Stimulated activated CD4-positive, alpha-beta T cell treated with anti-CD3 and anti-CD28 coated beads, Interleukin-15, amount 100 ng/mL, for 48 hours (primary cell): ENCODE measurements at regions not wholly inside any gene's neighbourhood (a gene's known extent, or its start where the extent isn't known, plus 50 kb on each side); places are given as distances from the start of the nearest gene placed in this dataset.

Experiments used
- DNase-seq, 2 donors: peaks; one replicate each; pipeline ENCODE4 v3.0.0-alpha.2; 2020; ENCODE audit warnings: low read depth in 2 of 2

DNA sequence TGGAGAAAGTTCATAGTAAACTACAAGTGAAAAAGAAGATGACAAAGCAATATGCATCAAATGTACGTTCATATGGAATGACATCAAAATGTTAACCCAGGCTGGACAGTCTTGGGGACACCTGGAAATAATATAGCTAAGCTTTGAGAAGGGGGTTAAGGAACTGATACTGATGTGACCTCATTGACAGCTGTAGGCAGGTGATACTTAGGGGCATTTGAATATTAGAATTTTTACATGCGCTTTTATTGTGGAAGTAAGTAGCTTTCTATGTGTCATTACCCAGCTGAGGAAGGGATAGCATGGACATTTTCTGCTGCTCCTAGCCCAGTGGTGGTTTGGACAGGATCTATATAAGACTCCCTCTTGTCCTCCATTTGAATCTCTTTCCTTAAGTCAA lies 299.7 kb downstream of the CWC27 start:
- no peak for DNase-seq

GRCh38 chr5:65070026-65070425 lies 301.3 kb downstream of the CWC27 start:
- DNase-seq, result no peak

- DNase-seq, result no peak
These were observed 304.1 kb downstream of the CWC27 start for GRCh38 chr5:65072850-65073249.

DNA sequence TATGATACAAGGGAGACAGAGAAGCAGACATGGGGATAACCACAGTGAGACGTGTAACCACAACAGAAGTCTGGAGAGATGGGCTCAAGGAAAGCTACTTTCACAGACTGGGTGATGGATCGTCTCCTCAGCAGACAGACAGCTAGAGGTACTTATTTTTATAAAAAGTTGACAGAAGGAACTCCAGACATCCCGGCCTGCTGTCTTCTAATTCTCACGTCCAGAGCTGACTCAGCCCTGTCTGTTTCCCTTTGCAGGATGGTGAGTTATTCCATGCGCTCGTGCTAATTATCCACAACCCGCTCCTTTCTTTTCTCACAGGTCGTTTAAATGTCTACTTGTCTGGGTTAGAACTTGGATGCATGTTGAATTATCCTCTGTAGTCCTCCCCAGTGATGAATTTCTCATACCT lies 304.5 kb downstream of the CWC27 start:
- no peak for DNase-seq

GRCh38 chr5:65075623-65076250 lies 307.0 kb downstream of the CWC27 start:
- DNase-seq, result no peak

DNA sequence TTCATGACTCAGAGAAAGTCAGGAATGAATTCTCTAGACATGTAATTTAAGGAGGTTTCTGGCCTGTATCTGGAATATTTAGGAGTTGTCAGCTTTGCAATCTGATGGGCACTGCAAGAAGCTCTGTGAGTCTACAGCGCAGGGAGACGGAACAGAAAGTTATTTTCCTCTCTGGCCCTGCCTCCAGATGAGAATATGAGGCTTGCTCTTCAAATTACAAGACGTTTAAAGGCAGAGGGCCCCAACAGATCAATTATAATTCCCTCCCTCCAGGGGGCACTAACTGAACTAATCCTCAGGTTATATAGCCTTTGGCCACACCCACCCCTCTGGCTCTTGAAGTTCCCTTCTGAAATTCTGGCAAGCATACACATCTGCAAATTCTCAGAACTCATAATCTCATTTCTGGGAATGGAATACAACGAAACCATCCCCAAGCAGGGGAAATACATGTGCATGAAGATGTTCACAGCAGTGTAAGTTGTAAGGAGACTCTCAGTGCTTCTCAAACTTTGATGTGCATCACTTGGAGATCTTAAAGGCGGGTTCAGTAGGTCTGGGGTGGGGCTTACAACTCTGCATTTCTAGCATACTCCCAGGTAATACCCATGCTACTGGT lies 307.6 kb downstream of the CWC27 start:
- DNase-seq, result peak; percentile 22 to 45

DNA sequence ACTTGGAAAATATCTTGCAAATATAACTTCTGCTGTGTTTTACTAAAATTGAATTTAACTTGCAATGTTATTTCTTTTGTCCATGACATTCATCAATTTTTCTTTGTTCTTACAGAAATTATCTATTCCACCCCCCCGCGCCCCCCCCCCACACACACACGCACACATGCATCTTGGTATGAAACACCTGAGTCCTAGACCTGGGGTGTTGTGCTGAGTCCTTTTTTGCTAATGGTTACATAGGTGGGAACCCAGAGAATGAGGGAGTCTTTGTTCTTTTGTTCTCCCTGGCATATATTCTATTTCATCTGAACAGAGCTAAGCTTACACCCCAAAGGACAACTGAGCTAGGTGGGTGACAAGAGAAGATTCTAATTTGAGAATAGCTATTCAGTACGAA lies 308.9 kb downstream of the CWC27 start:
- DNase-seq, result no peak

GRCh38 chr5:65078331-65078730 lies 309.6 kb downstream of the CWC27 start:
- no peak for DNase-seq

GRCh38 chr5:65081071-65081470 lies 312.3 kb downstream of the CWC27 start:
- DNase-seq, result no peak

- no peak for DNase-seq
These were observed 316.2 kb downstream of the CWC27 start for GRCh38 chr5:65084795-65085515.

- no peak for DNase-seq
These were observed 316.8 kb downstream of the CWC27 start for GRCh38 chr5:65085516-65085850.

GRCh38 chr5:65086234-65086890 lies 317.6 kb downstream of the CWC27 start:
- DNase-seq, result no peak

GRCh38 chr5:65087154-65087553 lies 318.4 kb downstream of the CWC27 start:
- DNase-seq, result no peak

DNA sequence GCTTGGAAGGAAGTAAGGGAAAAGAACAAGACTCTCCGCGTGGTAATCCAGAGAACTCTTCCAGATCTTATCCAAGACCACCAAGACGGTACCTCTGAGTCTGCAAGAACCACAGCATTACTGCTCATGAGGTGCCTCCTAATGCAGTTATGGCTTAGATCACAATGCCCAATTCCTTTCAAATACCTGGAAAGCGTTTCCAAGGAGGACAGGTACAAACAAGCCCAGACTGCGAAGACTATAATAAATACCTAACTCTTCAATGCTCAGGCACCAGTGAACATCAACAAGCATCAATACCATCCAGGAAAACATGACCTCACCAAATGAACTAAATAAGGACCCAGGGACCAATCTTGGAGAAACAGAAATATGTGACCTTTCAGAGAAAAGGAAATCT lies 325.5 kb downstream of the CWC27 start:
- DNase-seq, result no peak

DNA sequence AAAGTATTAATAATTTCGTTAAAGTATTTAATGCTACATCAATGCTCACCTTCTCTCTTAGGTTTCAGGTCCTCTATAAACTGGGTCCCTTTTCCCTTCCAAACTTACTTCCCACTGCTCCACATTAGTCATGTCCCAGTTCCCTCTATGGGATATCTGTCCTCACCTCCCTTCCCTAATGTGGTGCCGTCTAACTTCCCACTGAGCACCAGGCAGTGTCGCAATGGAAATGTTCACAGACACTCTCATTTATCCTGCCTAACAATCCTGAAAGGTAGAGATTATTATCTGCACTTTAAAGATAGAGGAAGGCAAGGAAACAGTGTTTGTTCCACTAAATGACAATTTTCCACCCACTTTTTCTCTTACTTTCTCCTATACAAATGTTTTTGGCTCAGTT lies 329.7 kb downstream of the CWC27 start:
- no peak for DNase-seq
